HAP-1 (cell line): ENCODE measurements at regions not wholly inside any gene's neighbourhood (a gene's known extent, or its start where the extent isn't known, plus 50 kb on each side); places are given as distances from the start of the nearest gene placed in this dataset.

Experiments
- DNase-seq, 2 experiments: peaks; one replicate each; pipeline ENCODE4 v3.0.0-alpha.2; 2016 to 2020; ENCODE audit warnings: low spot score in 2 of 2
- H3K27me3 ChIP-seq: fragments of 250-450 bp; sonication (Bioruptor Pico); 2 replicates; pipeline ENCODE4 v1.5.1; 2020; ENCODE audit warnings: low read depth, mild to moderate bottlenecking, moderate library complexity
- H3K36me3 ChIP-seq: fragments of 250-450 bp; sonication (Bioruptor Pico); replicated peaks from 2 replicates; pipeline ENCODE4 v1.5.1; 2020; ENCODE audit warnings: mild to moderate bottlenecking
- H3K4me1 ChIP-seq: fragments of 250-450 bp; sonication (Bioruptor Pico); 2 replicates; pipeline ENCODE4 v1.5.1; 2020; ENCODE audit warnings: mild to moderate bottlenecking
- H3K4me3 ChIP-seq: fragments of 250-450 bp; sonication (Bioruptor Pico); 2 replicates; pipeline ENCODE4 v1.5.1; 2020; ENCODE audit warnings: mild to moderate bottlenecking, moderate library complexity
- H3K9me3 ChIP-seq: fragments of 250-450 bp; sonication (Bioruptor Pico); 2 replicates; pipeline ENCODE4 v1.5.1; 2020; ENCODE audit warnings: mild to moderate bottlenecking, moderate library complexity
- in situ Hi-C: fragments of 300-500 bp; cut with MboI; formaldehyde crosslinking; loops from 3 replicates; pipeline ENCODE4 v1.14.3; 2020; ENCODE audit warnings: low sequenced_read_pairs, inconsistent platforms, mixed read lengths

DNA sequence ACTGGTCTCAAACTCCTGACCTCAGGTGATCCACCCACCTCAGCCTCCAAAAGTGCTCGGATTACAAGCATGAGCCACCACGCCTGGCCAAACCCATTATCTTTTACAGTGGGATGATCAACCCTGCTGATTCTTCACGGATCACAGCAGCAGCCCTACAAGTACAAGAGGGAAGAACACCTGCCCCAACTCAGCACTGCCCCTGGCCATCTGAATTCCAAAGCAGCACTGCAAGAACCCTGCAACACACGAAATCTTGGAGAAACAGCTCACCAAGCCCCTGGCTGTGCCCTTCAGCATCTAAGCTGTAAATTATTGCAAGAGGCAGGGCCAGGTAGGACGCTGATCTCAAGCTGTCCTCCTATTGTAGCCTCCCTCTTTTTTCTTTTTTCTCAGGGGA, 54.5 kb upstream of the MC3R start:
- Histone ChIP-seq H3K4me1 (no peaks in the 10 kb centered on the region), H3K27me3 (no peaks in the 10 kb centered on the region), H3K36me3 (no peaks in the 10 kb centered on the region), H3K9me3 (no peaks in the 10 kb centered on the region), H3K4me3 (no peak overlapping the region)
- no peak for DNase-seq
- in situ Hi-C loops, result no loop called here

DNA sequence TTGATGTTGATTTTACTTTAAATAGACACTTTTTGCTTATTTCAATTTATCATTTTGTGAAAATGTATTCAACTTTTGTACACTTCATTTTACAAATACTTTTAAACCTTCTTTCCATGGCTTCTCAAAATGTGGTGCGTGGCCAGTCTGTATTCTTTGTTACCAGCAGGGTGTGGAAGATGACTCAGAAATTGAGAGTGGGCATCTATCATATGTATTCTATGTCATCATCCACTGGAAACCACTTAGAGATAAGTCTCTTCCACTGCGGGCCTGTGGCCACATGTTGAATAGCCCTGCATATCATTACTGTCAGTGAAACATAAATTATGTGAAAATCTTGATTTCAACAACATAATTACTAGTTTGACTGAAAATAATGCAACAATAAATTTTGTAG, 52.6 kb upstream of the MC3R start:
- in situ Hi-C loops, result no loop called here
- DNase-seq, result no peak
- Histone ChIP-seq H3K9me3 (no peaks in the 10 kb centered on the region), H3K4me3 (no peak overlapping the region), H3K27me3 (no peaks in the 10 kb centered on the region), H3K36me3 (no peaks in the 10 kb centered on the region), H3K4me1 (no peaks in the 10 kb centered on the region)
